ENCODE measurements at regions not wholly inside any gene's neighbourhood (a gene's known extent, or its start where the extent isn't known, plus 50 kb on each side); places are given as distances from the start of the nearest gene placed in this dataset.

DNA sequence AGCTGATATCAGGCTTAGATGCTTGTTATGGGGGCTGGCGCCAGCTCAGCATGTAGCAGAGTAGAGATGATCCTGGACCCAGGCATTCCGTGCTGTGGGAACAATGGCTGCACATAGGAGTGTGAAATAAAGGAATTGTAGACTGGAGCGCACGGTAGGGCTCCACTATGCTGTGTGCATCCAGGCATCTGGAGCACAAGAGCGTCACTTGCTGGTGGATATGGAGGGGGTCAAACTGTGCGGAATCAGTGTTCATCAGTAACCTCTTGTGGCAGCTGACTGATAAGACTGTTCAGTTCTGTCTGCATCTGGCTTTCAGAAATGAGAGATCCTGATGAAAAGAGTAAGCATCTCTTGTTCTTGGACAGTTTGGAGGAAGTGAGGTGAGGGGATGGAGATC, 55.8 kb downstream of the ZNF503 start:
- TF ChIP-seq, protein P1, sequence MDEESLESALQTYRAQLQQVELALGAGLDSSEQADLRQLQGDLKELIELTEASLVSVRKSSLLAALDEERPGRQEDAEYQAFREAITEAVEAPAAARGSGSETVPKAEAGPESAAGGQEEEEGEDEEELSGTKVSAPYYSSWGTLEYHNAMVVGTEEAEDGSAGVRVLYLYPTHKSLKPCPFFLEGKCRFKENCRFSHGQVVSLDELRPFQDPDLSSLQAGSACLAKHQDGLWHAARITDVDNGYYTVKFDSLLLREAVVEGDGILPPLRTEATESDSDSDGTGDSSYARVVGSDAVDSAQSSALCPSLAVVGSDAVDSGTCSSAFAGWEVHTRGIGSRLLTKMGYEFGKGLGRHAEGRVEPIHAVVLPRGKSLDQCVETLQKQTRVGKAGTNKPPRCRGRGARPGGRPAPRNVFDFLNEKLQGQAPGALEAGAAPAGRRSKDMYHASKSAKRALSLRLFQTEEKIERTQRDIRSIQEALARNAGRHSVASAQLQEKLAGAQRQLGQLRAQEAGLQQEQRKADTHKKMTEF (CRISPR knock-in tag; IDR thresholded peaks at IDR 0.05): no peak
- TF ChIP-seq ZKSCAN8 (CRISPR knock-in tag; IDR thresholded peaks at IDR 0.05; ENCODE audit: borderline replicate concordance): no peak

Measured in HepG2 (cell line).